Fibroblast of lung (primary cell): ENCODE measurements at regions not wholly inside any gene's neighbourhood (a gene's known extent, or its start where the extent isn't known, plus 50 kb on each side); places are given as distances from the start of the nearest gene placed in this dataset.

Source experiments
- EZH2 ChIP-seq: IDR thresholded peaks from 2 replicates; pipeline ENCODE4 v1.5.1; 2012; ENCODE audit warnings: low read length, control low read depth, mild to moderate bottlenecking; ENCODE audit errors: missing control alignments
- TF ChIP-seq, protein P1 (sequence below), 2 donors: IDR thresholded peaks in 1 of 2; conservative IDR thresholded peaks in 1 of 2; 1 replicate in 1 of 2; 2 replicates in 1 of 2; pipeline ENCODE4 v1.5.1; 2011 to 2012; ENCODE audit warnings: low read length in 2 of 2, control low read depth in 1 of 2, inconsistent platforms in 1 of 2, low read depth in 1 of 2, mild to moderate bottlenecking in 1 of 2

DNA sequence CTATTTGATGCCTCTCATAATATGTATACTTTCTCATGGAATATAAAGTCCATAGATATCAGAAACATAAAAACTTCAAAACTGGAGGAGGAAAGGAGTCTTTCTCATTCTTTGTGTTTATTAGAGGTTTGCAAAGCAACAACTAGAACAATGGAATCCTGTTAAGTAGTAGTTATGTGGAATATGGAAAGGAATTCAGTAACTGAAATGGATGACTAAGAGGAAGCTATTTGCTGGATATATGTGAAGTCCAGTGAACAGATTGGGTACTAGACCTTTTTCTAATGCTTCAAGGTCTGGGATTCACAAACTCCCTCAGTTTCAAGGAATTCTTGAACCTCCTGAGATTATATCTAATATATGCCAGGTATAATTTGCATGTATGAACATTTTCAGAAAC, 353.6 kb upstream of the FANCL start:
- TF ChIP-seq, protein P1, sequence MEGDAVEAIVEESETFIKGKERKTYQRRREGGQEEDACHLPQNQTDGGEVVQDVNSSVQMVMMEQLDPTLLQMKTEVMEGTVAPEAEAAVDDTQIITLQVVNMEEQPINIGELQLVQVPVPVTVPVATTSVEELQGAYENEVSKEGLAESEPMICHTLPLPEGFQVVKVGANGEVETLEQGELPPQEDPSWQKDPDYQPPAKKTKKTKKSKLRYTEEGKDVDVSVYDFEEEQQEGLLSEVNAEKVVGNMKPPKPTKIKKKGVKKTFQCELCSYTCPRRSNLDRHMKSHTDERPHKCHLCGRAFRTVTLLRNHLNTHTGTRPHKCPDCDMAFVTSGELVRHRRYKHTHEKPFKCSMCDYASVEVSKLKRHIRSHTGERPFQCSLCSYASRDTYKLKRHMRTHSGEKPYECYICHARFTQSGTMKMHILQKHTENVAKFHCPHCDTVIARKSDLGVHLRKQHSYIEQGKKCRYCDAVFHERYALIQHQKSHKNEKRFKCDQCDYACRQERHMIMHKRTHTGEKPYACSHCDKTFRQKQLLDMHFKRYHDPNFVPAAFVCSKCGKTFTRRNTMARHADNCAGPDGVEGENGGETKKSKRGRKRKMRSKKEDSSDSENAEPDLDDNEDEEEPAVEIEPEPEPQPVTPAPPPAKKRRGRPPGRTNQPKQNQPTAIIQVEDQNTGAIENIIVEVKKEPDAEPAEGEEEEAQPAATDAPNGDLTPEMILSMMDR (conservative IDR thresholded peaks at IDR 0.05 in 1 of 2, IDR thresholded peaks at IDR 0.05 in 1 of 2; ENCODE audit: low read depth in 1 of 2, low read length in 2 of 2), result no peak
- no peak for TF ChIP-seq EZH2
